GM18520 (cell line): ENCODE measurements at regions not wholly inside any gene's neighbourhood (a gene's known extent, or its start where the extent isn't known, plus 50 kb on each side); places are given as distances from the start of the nearest gene placed in this dataset.

Experiments
- ATAC-seq: cut with Tn5 transposase; IDR thresholded peaks from one replicate; pipeline ENCODE4 v1.9.1; 2021; ENCODE audit not compliant: unreplicated experiment

DNA sequence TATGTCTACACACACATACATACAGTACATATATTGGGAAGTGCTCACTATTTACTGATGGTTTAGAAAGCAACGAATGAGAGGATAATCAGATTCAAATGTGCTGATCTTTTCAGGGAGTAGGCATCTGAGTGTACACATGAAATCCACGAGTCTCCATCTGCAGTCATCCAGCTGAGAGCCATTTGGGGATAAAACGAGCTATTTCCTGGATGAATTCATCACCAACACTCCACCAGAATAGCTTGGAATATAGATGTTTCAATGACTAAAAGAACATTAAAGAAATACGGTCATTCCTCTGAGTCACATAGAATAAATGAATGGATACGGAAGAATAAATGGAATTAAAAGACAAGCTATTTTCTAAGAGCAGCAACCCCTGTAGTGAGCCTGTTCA is 721.6 kb upstream of the ARGLU1 start:
- no peak for ATAC-seq

DNA sequence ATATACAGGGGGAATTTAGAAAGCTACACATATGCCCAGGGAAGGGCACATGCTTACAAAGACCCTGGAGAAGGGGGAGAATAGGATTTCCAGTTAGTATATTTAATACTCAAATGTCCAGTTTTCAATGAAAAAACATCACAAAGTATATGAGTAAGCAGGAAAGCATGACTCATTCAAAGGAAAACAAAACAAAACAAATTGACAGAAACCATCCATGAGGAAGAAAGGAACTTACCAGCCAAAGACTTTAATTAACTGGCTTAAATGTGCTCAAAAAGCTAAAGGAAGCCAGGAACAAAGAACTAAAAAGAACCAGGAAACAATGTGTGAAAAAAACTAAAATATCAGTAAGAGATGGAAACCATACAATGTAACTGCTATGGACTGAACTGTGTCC is 716.2 kb upstream of the ARGLU1 start:
- no peak for ATAC-seq

DNA sequence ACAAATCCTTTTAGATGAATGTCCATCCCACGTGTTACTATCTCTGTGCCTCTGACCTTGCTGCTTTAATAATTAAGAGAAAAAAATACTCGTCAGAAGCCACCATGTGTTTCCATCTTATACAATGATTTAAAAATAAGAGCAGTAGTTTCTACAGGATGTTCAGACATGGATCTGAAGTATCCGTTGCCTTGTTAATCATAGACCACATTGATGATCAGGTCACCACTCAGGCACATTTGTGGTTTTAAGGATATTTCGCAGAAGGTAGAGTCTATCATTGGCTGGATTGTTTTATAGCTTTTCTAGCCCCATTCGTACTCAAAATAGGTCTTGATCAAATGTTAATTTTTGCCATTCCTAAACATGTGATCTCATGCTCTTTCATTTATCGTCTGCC is 710.0 kb upstream of the ARGLU1 start:
- ATAC-seq, result no peak

DNA sequence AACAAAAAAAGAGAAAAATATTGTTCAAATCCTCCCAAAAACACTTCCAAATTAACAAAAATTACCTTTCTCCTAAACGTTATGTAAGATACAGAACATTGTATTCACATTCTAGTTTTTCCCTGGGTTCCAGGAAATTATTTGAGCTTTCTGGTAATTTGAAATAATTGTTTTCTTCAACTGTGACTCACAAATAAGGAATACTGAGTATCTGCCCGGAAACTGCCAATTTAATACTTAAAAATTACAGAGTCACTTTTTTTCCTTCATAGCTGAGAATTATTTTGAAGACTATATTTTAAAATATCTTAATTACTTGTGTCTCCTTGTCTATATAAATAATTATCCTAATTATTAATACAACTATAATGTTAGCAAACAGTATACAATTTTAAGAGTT is 709.0 kb upstream of the ARGLU1 start:
- no peak for ATAC-seq

DNA sequence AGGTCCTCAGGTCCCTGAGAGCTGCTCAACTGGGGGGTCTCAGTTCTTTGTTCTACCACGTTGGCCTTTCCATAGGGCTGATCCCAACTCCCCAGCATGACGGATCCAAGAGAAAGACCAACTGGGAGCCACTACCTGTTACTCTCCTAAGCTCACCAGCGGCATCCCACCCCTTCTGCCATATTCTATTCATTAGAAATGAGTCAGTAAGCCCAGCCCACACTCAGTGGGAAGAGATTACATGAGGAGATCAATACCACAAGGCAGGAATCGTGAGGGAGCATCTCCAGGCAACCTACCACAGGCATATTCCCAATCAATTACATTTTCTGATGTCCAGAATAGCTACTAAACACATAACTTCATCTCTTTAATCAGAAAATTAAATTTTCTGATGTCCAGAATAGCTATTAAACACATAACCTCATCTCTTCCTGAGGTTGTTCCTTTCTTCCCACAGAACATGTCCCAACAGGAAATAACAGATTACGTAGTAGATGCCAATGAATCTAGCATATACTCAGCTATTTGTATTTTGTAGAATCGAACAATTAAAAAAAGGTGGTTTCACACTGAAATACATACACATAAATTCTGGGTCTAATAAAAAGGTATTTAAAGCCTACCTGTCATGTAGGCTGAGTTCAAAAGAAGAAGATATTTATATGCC is 708.1 kb upstream of the ARGLU1 start:
- no peak for ATAC-seq

DNA sequence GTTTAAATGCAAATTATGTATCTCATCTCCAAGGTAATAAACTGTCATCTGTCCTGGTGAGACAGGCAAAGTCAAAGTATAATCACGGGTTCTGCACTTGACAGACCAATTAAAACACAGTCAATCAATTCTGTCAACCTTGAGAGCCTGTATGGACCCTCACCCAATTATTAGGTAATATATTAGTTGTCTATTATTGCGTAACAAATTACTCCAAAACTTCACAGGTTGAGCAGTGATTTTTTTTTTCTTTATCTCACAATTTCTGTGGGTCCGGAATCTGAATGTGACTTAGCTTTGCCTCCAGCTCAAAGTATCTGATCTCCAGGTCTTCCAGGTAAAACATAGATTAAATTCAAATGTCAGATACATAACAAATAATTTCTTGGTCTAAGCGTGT is 707.4 kb upstream of the ARGLU1 start:
- no peak for ATAC-seq

DNA sequence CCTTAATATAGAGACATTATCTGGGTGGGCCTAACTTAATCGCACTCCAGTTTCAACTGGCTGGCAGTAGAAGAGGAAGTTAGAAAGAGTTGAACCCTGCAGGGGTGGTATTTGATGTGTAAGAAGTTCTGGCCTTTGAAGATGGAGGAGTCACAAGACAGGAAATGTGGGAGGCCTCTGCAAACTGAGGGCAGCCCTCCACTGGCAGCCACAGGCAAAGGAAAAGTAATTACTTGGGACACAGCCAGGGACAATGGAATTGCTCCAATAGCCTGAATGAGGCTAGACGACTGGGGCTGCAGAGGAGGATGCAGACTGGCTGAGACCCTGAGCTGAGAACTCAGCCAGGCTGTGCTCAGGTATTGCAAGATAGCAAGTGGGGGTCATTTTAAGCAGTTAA is 703.3 kb upstream of the ARGLU1 start:
- no peak for ATAC-seq

DNA sequence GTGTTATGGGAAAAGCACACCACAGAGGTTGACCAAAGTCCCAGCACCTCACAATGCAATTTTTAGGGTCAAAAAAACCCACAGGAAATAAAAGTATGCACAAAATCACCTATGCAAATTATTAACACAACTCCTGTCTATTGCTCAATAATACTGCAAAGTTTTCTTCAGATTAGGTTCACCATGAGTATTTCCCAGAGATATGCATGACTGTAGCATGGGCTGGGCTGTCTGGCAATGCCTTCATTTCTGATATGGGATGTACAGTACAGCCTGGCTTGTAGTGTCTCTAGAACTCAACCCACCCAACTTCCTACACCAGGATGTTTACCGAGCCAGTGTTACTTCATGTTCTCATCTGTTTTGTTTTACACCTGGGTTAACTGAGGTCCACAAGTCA is 698.7 kb upstream of the ARGLU1 start:
- no peak for ATAC-seq

DNA sequence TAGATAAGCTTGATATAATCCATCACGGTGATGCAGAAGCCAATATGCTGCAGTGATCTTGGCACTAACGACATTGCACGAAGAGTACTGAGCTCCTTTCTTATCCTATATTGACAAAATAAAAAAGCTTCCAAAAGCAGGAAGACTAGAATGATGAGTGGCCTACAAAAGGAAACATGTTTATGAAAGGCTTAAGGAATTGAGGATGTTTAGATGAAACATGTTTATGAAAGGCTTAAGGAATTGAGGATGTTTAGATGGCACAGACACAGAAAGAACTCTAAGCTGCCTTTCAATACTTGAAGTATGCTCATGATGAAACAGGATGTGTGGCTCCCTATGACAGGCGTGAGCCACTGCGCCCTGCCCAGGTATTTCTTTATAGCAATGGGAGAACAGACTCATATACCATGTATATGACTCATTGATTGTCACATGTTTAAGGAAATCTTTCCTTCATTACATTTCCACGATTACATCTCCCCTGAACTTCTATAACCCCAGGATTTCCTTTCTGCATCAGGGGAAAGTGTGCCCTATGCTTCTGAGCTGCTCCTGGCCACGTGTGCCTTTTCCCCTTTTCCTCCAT is 690.8 kb upstream of the ARGLU1 start:
- ATAC-seq, result no peak

DNA sequence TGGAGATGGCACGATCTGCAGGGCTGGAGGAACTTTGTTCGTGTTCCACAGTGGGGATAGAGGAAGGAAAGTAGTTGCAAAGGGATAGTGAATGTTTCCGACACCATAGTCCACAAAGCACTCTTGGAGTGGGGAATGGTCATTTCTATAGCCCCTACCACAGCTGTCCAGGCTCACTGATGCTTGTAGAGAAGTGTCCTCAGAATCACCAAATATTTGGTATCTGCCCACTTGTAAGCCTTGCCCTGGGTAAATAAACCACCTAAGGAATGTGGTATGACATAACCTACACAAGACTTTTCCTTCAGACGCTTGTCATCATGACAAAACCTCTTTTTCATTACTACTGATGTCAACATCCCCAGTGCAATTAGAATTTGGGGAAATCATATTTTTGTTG is 686.5 kb upstream of the ARGLU1 start:
- no peak for ATAC-seq

DNA sequence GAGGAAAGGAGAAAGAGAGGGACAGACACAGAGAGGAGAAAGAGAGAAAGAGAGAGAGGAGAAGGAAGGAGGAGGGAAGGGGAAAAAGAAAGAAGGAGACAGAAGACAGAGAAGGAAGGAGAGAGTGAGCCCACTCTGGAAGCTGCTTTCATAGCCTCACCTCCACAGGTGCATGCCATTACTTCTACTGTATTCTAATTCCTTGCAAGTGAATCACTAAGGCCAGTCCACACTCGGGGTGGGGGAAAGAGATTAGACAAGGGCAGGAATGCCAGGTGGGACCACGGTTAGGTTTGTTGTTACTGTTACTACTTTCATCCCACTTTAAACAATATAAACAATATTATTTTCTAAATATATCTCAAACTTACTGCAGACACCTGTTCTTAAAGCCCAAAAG is 684.5 kb upstream of the ARGLU1 start:
- ATAC-seq, result no peak

DNA sequence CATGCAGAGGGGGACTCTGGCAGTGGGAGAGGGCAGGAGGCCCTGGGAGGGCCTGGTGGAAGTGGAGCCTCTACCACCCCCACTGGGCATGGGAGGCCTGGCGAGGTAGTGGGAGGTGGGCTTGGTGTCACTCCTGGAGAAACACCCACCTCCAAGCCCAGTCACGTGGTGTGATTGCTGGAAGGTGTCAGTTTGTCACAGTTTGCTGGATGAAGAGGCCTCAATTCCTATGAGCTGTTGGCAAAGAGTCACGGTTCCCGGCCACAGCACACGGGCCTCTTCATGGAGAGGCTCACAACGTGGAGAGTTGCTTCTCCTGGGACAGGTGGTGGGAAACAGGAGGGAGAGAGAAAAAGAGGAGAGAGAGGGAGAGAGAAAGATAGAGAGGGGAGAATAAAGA is 684.1 kb upstream of the ARGLU1 start:
- ATAC-seq, result no peak

DNA sequence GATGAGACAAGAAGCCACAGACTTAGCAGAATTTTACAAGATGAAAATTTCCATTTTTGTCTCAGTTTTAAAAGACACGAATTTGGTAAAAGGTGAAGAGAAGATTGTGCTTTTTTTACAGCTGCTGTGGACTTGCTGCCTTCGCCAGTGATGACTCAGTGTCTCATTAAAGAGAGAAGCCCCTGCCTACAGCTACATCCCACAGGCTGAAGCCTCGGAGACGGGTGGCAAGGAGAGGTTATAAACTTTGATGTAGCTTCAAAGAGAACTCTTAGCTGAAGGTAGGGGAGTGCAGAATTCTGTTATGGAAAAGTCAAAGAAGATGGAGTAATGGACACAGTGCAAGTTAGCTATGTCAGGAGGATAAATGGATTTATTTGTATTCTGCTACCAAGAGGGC is 683.4 kb upstream of the ARGLU1 start:
- ATAC-seq, result no peak

DNA sequence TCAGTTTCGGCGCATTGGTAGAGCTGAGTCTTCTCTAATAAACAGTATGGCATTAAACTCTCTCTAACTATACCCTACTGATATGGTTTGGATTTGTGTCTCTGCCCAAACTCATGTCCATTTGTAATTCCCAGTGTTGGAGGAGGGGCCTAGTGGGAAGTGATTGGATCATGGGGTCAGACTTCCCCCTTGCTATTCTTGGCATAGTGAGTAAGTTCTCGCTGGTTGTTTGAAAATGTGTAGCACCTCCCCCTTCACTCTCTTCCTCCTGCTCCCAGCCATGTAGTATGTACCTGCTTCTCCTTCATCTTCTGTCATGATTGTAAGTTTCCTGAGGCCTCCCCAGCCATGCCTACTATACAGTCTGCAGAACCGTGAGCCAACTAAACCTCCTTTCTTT is 682.7 kb upstream of the ARGLU1 start:
- no peak for ATAC-seq

DNA sequence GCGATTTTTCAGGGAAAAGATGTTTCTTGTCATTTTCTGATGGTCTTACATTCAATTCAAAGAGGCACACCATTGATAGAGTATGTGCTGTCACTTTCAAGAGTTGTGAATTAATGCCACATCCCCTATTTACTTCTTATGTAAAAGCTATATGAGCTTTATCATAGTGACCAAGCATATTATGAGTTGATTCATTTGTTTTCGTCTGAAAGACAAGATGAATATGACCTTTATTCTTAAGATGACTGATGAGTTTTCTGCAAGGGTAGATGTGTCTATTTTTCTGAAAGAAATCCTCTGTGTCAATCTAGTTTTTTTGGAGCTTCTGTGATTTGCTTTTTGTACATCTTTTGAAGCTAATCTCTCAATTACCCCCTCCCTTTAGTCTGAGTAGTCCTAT is 676.3 kb upstream of the ARGLU1 start:
- no peak for ATAC-seq

DNA sequence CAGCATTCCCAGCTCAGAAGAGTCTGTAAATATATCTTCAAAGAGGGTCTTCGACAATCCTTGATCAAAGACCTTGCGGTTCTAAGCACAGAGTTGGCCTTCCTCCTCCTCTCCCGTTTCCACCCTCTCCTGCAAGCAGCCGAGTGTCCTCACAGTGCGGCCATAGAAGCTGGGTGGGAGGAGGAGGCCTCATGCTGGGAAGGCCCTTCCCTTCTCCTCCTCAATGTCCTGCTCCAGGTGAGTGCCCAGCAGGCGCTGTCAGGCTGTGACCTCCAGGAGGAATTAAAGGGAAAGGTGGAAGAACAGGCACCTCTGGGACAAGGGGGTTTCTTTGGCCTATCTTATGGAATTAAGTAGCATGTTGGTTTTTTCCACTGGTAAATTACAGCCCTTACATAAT is 674.2 kb upstream of the ARGLU1 start:
- no peak for ATAC-seq

DNA sequence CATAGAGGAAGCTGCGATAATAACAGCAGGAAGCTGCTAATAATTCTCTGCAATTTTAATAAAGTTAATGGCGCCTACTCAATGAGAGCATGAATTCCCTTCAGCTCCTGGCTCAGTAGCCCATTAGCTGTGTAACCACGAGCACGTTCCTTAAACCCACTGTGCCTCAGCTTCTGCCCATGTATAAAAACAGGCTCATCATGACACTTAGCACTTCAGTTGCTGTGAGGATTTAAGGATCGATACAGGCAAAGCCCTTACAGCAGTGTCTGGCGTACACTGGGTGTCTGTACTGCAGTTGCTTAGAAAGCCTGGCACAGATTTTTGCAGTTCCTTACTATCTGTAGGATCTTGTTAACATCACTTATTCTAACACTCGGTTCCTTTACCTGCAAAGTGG is 673.4 kb upstream of the ARGLU1 start:
- no peak for ATAC-seq

DNA sequence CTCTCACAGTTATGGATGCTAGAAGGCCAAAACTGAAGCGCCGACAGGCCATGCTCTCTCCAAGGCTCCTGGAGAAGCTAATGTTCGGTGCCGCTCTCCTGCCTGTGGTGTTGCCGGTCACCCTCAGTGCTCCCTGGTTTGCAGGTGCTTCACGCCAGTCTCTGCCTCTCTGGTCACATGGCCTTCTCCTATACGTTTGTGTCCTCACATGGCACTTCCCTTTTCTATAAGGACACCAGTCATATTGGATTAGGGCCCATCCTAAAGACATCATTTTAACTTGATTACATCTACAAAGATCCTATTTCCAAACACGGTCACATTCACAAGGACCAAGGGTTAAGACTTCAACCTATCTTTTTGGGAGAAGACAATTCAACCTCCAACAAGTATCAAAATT is 671.3 kb upstream of the ARGLU1 start:
- no peak for ATAC-seq

DNA sequence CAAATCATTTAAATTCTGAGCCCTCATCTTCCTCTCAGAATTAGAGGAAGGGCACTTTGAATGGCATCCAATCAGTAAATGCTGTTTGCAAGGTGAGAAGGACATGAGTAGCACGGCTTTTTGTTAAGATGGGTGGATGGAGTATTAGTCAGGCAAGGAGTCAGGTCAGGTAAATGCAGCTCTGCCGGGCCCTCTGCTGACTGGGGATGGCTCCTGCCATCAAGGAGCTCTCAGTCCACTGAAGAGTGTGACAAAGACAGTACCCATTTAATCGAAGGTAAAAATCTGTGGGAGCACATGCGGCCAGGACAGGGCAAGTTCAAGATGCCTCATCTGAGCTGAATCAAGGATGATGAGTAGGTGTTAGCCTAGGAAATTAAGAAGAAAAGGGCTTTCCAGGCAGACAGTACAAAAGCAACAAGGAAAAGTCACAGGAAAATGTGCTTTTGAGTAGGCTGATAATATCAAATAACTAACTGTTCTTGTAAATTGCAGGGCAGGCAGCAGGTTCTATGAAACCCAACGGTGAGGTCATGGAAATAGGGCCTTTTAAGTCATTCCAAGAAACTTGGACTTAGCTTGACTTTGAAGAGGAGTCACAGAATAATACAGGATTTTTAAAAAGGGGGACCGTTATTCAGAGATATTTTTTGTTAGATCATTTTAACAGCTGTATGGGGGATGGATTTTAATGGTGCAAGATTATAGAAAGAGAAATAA is 670.5 kb upstream of the ARGLU1 start:
- ATAC-seq, result no peak

DNA sequence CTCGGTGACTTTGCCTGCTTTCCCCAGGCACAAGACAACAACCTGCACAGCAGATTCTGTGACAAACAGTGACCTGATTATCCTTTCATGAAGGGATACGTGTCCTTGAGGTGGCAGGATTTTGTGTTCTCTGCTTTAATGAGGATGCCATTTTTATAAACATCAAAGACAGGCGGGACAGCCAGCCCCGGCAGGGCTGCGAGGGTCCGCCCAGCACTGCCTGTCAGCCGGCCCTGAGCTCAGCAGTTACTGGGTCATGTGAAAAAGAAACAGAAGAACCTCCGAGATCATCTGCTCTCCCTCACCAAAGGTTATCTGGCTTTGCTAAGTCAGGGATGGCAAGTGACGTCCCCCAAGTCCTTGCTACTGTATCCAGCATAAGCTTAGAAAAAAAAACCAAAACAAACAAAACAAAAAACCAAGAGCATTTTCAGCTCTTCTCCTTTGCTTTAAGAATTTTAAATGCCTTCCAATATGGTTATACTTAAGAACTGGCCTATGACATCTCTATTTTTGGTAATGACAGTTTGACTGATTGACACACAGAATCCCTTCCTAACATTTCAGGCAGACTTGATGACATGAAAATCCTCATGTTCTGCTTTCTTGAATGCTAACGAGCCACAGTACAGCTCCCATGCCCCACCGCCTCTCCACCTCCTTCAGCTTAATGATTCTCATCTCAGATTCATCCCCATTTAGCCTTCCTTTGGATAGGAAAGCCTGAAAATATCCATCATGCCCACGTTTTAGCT is 666.6 kb upstream of the ARGLU1 start:
- no peak for ATAC-seq

DNA sequence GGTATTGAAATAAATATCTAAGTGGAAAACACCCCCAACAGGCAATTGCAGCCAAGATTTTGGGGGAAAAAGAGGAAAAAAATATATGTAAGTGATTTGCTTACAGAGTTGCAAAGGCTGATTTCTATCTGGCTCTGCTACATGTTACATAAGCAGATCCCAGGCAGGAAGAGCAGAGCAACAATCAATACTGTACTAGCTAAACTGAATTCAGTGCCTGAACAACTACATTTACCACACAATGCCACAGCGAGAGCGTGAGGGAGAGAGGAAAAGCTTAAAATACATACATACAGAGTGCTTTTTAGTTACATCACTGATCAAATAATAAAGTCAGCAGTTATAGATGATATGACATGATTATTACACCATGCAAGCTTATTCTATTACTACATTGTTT is 665.6 kb upstream of the ARGLU1 start:
- ATAC-seq, result no peak

DNA sequence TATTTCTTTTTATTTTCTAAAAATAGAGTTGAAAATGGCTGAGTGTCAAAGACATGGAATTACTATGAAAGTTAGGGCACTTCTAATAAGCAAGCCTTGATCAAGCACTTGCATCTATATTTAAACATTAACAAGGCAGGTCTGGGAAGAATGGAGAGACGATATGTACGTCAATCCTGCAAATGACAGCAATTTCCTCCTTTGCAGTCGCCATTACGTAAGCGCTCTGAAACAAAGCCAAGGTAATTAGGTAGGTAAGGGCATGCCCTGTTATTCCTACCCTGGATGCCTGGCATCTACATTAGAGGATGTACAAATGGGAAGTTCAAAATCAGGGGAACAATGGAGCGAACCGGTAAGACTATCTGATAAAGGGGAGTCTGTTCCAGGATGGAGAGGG is 664.0 kb upstream of the ARGLU1 start:
- no peak for ATAC-seq
